H9 (cell line): ENCODE measurements at regions not wholly inside any gene's neighbourhood (a gene's known extent, or its start where the extent isn't known, plus 50 kb on each side); places are given as distances from the start of the nearest gene placed in this dataset.

Experiments
- DNase-seq: peaks from one replicate; pipeline ENCODE4 v3.0.0-alpha.2; 2017
- H2AFZ ChIP-seq: one replicate; pipeline ENCODE4 v1.6.1; 2013; ENCODE audit warnings: mild to moderate bottlenecking, low read length, control low read depth, moderate library complexity
- H2AK5ac ChIP-seq: 2 replicates; pipeline ENCODE4 v1.6.1; 2013; ENCODE audit warnings: low read length, control low read depth, mixed read lengths; ENCODE audit not compliant: insufficient read length
- H2BK120ac ChIP-seq: one replicate; pipeline ENCODE4 v1.6.1; 2013; ENCODE audit warnings: low read depth, mild to moderate bottlenecking, low read length, control low read depth, inconsistent platforms; ENCODE audit not compliant: poor library complexity, severe bottlenecking
- H2BK12ac ChIP-seq: 2 replicates; pipeline ENCODE4 v1.6.1; 2013; ENCODE audit warnings: low read length, control low read depth, mixed read lengths, low read depth; ENCODE audit not compliant: insufficient read length
- H2BK15ac ChIP-seq: 2 replicates; pipeline ENCODE4 v1.6.1; 2013; ENCODE audit warnings: low read depth, low read length, control low read depth
- H2BK20ac ChIP-seq: one replicate; pipeline ENCODE4 v1.6.1; 2013; ENCODE audit warnings: low read depth, mild to moderate bottlenecking, low read length, control low read depth, inconsistent platforms; ENCODE audit not compliant: poor library complexity, severe bottlenecking
- H2BK5ac ChIP-seq: 2 replicates; pipeline ENCODE4 v1.6.1; 2013; ENCODE audit warnings: low read length, control low read depth, mixed read lengths; ENCODE audit not compliant: insufficient read length
- H3K14ac ChIP-seq: 2 replicates; pipeline ENCODE4 v1.6.1; 2013; ENCODE audit warnings: low read length, control low read depth; ENCODE audit not compliant: insufficient read depth
- H3K18ac ChIP-seq: 2 replicates; pipeline ENCODE4 v1.6.1; 2013; ENCODE audit warnings: low read depth, mild to moderate bottlenecking, mixed read lengths, low read length, control low read depth; ENCODE audit not compliant: insufficient read length
- H3K23ac ChIP-seq: 2 replicates; pipeline ENCODE4 v1.6.1; 2013; ENCODE audit warnings: low read length, control low read depth, mixed read lengths, low read depth; ENCODE audit not compliant: insufficient read length
- H3K23me2 ChIP-seq: 2 replicates; pipeline ENCODE4 v1.6.1; 2013; ENCODE audit warnings: low read depth, mild to moderate bottlenecking, mixed read lengths, low read length, control low read depth; ENCODE audit not compliant: insufficient read length, poor library complexity, severe bottlenecking
- H3K27ac ChIP-seq: 2 replicates; pipeline ENCODE4 v1.5.1; 2013; ENCODE audit warnings: low read length, control low read depth, mixed read lengths, low read depth; ENCODE audit not compliant: insufficient read length
- H3K27me3 ChIP-seq: 2 replicates; pipeline ENCODE4 v1.6.1; 2013; ENCODE audit warnings: low read length, control low read depth, inconsistent platforms; ENCODE audit not compliant: insufficient read depth
- H3K4ac ChIP-seq: 2 replicates; pipeline ENCODE4 v1.6.1; 2013; ENCODE audit warnings: low read depth, mild to moderate bottlenecking, control low read depth, inconsistent platforms, low read length, moderate library complexity
- H3K4me1 ChIP-seq: 2 replicates; pipeline ENCODE4 v1.6.1; 2013; ENCODE audit warnings: low read length, control low read depth, inconsistent platforms; ENCODE audit not compliant: insufficient read depth
- H3K4me2 ChIP-seq: 2 replicates; pipeline ENCODE4 v1.6.1; 2013; ENCODE audit warnings: low read length, control low read depth, mixed read lengths; ENCODE audit not compliant: insufficient read length, insufficient read depth
- H3K56ac ChIP-seq: 2 replicates; pipeline ENCODE4 v1.6.1; 2013; ENCODE audit warnings: low read depth, mild to moderate bottlenecking, mixed read lengths, low read length, control low read depth; ENCODE audit not compliant: insufficient read length
- H3K79me1 ChIP-seq: 2 replicates; pipeline ENCODE4 v1.6.1; 2013; ENCODE audit warnings: low read depth, mild to moderate bottlenecking, moderate library complexity, low read length, control low read depth, inconsistent platforms; ENCODE audit not compliant: insufficient read depth, poor library complexity, severe bottlenecking
- H3K79me2 ChIP-seq: 2 replicates; pipeline ENCODE4 v1.6.1; 2013; ENCODE audit warnings: low read length, control low read depth, inconsistent platforms; ENCODE audit not compliant: insufficient read depth
- H3K9ac ChIP-seq: 2 replicates; pipeline ENCODE4 v1.6.1; 2013; ENCODE audit warnings: low read length, control low read depth, mixed read lengths; ENCODE audit not compliant: insufficient read length; ENCODE audit errors: extremely low read depth
- H3K9me3 ChIP-seq: one replicate; pipeline ENCODE4 v1.6.1; 2013; ENCODE audit warnings: low read depth, low read length, inconsistent platforms; ENCODE audit not compliant: control insufficient read depth
- H3T11ph ChIP-seq: one replicate; pipeline ENCODE4 v1.6.1; 2013; ENCODE audit warnings: mild to moderate bottlenecking, low read length, control low read depth, inconsistent platforms
- H4K20me1 ChIP-seq: one replicate; pipeline ENCODE4 v1.6.1; 2013; ENCODE audit not compliant: control insufficient read depth, insufficient read length, insufficient read depth
- H4K5ac ChIP-seq: 2 replicates; pipeline ENCODE4 v1.6.1; 2013; ENCODE audit warnings: low read depth, mild to moderate bottlenecking, mixed read lengths, low read length, control low read depth; ENCODE audit not compliant: insufficient read length
- H4K8ac ChIP-seq: replicated peaks from 2 replicates; pipeline ENCODE4 v1.6.1; 2013; ENCODE audit warnings: low read length, control low read depth, mixed read lengths, low read depth; ENCODE audit not compliant: insufficient read length
- H4K91ac ChIP-seq: 2 replicates; pipeline ENCODE4 v1.6.1; 2013; ENCODE audit warnings: low read depth, mild to moderate bottlenecking, moderate library complexity, mixed read lengths, low read length, control low read depth; ENCODE audit not compliant: insufficient read length
- H3K27ac Mint-ChIP-seq, 3 experiments: 2 replicates in 2 of 3; 3 replicates in 1 of 3; pipeline ENCODE4 v1.8.0; 2020 to 2021; ENCODE audit warnings: mixed read lengths in 3 of 3, mild to moderate bottlenecking in 1 of 3, moderate library complexity in 1 of 3
- H3K27me3 Mint-ChIP-seq: 2 replicates; pipeline ENCODE4 v1.8.0; 2021; ENCODE audit warnings: low read depth, mild to moderate bottlenecking, moderate library complexity, mixed read lengths
- H3K36me3 Mint-ChIP-seq, 3 experiments: 2 replicates in 2 of 3; 3 replicates in 1 of 3; pipeline ENCODE4 v1.8.0; 2020 to 2021; ENCODE audit warnings: low read depth in 3 of 3, mixed read lengths in 3 of 3; ENCODE audit not compliant: insufficient read depth in 1 of 3
- H3K4me1 Mint-ChIP-seq, 2 experiments: 2 replicates each; pipeline ENCODE4 v1.8.0; 2020; ENCODE audit warnings: mixed read lengths in 2 of 2
- H3K4me3 Mint-ChIP-seq, 2 experiments: 2 replicates in 1 of 2; 3 replicates in 1 of 2; pipeline ENCODE4 v1.8.0; 2020 to 2021; ENCODE audit warnings: mild to moderate bottlenecking in 2 of 2, mixed read lengths in 2 of 2, moderate library complexity in 1 of 2
- H3K9me3 Mint-ChIP-seq, 2 experiments: 2 replicates in 1 of 2; 3 replicates in 1 of 2; pipeline ENCODE4 v1.8.0; 2020; ENCODE audit warnings: mild to moderate bottlenecking in 2 of 2, mixed read lengths in 2 of 2, moderate library complexity in 1 of 2
- CTCF ChIP-seq: fragments of 200-600 bp; sonication (generic); conservative IDR thresholded peaks from 3 replicates; pipeline ENCODE4 v1.8.0; 2021; ENCODE audit warnings: antibody characterized with exemption, mild to moderate bottlenecking
- WGBS: extraction: QIAGEN DNeasy Blood & Tissue Kit; methylation state at CpG from one replicate; pipeline ENCODE4 v1.1.7; 2013; ENCODE audit warnings: missing lambda C conversion rate, low lambda C conversion rate, mixed read lengths; ENCODE audit not compliant: insufficient read length; ENCODE audit errors: extremely low coverage; 5-methylcytosine and 5-hydroxymethylcytosine counted together

- TF ChIP-seq CTCF: peak; percentile 78
- Histone ChIP-seq H3K18ac (no peak overlapping the region), H3K23me2 (no peaks in the 10 kb centered on the region), H2BK5ac (no peak overlapping the region), H2AK5ac (no peak overlapping the region), H3K4me1 (peaks cover 10% of the 10 kb centered on the region), H3K4me2 (no peak overlapping the region), H3K56ac (no peak overlapping the region), H3K79me2 (no peaks in the 10 kb centered on the region), H3K9me3 (no peaks in the 10 kb centered on the region), H2BK12ac (no peak overlapping the region), H4K8ac (no peak overlapping the region), H2AFZ (no peak overlapping the region), H2BK120ac (no peak overlapping the region), H3K23ac (no peak overlapping the region), H2BK15ac (no peak overlapping the region), H3K9ac (no peak overlapping the region), H4K5ac (no peak overlapping the region), H3K27me3 (no peaks in the 10 kb centered on the region), H2BK20ac (no peak overlapping the region), H3K27ac (no peak overlapping the region), H4K20me1 (no peaks in the 10 kb centered on the region), H3K14ac (no peak overlapping the region), H3T11ph (no peak overlapping the region), H3K4ac (no peak overlapping the region), H4K91ac (no peak overlapping the region), H3K79me1 (no peaks in the 10 kb centered on the region)
- Mint-ChIP-seq H3K36me3 (no peaks in the 10 kb centered on the region), H3K9me3 (no peaks in the 10 kb centered on the region), H3K4me3 (no peak overlapping the region), H3K27ac (peak overlapping the region in 1 of 3 experiments; percentile 48; a peak in 1 of 7 replicates), H3K27me3 (no peaks in the 10 kb centered on the region), H3K4me1 (peaks cover 60 to 65% of the 10 kb centered on the region in 2 experiments)
- no peak for DNase-seq
- WGBS: no CpG with 5 or more reads among the region's 4 CpGs
These were observed 261.8 kb upstream of the PSMD7 start for GRCh38 chr16:74034862-74035261.
